ENCODE measurements at regions not wholly inside any gene's neighbourhood (a gene's known extent, or its start where the extent isn't known, plus 50 kb on each side); places are given as distances from the start of the nearest gene placed in this dataset.

DNA sequence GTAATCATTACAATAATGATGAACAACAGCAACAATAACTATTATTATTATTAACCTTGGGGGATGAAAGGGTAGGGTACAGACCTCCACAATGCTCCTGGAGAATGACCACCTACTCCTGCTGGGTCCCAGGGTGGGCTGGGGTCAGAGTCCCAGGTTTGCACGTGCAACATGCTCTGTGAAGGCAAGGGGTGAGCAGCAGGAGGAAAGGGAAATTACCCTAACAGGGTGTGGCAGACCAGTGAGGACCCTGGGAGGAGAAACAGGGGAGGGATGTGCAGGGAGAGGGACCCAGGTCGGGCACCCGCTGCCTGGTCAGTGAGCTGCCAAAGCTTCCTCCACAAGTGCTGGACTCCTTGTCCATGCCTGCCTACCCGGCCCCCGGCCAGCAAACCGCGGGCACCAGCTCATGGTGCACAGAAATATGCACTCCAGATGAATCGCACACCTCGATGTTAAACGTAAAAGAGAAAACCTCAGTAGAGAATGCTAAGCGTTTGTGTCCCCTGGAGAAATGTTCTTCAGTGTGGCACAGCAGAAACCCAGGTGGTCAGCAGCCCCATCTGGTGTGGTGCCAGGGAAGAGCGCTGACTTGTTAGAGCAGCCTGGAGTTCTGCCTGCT, 767.1 kb downstream of the KCNJ18 start:
- TF ChIP-seq, protein P1, sequence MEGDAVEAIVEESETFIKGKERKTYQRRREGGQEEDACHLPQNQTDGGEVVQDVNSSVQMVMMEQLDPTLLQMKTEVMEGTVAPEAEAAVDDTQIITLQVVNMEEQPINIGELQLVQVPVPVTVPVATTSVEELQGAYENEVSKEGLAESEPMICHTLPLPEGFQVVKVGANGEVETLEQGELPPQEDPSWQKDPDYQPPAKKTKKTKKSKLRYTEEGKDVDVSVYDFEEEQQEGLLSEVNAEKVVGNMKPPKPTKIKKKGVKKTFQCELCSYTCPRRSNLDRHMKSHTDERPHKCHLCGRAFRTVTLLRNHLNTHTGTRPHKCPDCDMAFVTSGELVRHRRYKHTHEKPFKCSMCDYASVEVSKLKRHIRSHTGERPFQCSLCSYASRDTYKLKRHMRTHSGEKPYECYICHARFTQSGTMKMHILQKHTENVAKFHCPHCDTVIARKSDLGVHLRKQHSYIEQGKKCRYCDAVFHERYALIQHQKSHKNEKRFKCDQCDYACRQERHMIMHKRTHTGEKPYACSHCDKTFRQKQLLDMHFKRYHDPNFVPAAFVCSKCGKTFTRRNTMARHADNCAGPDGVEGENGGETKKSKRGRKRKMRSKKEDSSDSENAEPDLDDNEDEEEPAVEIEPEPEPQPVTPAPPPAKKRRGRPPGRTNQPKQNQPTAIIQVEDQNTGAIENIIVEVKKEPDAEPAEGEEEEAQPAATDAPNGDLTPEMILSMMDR (IDR thresholded peaks at IDR 0.05): no peak
- no peak for TF ChIP-seq POLR2A (IDR thresholded peaks at IDR 0.05)
- TF ChIP-seq POLR2AphosphoS5 (IDR thresholded peaks at IDR 0.05): no peak
